PC-3 (cell line): ENCODE measurements at regions not wholly inside any gene's neighbourhood (a gene's known extent, or its start where the extent isn't known, plus 50 kb on each side); places are given as distances from the start of the nearest gene placed in this dataset.

Source experiments
- ATAC-seq: fragments of 200-7000 bp; cut with Tn5 transposase; 2 replicates; pipeline ENCODE4 v1.9.1; 2020; ENCODE audit warnings: mild to moderate bottlenecking, moderate library complexity
- BruUV-seq: library from RNA; stranded (reverse); fragments of 400-500 nt; replicated peaks from 2 replicates; lab custom pipeline; 2021; lab: Mats Ljungman, UMichigan
- CTCF ChIA-PET: fragments of 300-600 bp; sonication (Branson Sonifier 250); formaldehyde crosslinking; loops from one replicate; lab custom pipeline; 2022; ENCODE audit warnings: antibody characterized with exemption; lab: Charles Lee
- POLR2A ChIA-PET: fragments of 300-600 bp; sonication (Branson Sonifier 250); formaldehyde crosslinking; loops from one replicate; lab custom pipeline; 2022; ENCODE audit warnings: antibody characterized with exemption; ENCODE audit not compliant: unreplicated experiment; lab: Charles Lee
- DNase-seq: peaks from one replicate; pipeline ENCODE4 v3.0.0-alpha.2; 2015
- H2AFZ ChIP-seq: fragments of 300-600 bp; sonication (generic); 2 replicates; pipeline ENCODE4 v1.6.0; 2016; ENCODE audit warnings: antibody characterized with exemption, low read length
- H3F3A ChIP-seq: fragments of 300-600 bp; sonication (generic); one replicate; pipeline ENCODE4 v1.6.0; 2017; ENCODE audit warnings: antibody characterized with exemption, low read length, control low read depth, mild to moderate bottlenecking; ENCODE audit not compliant: unreplicated experiment
- H3K27ac ChIP-seq: fragments of 300-600 bp; sonication (generic); 2 replicates; pipeline ENCODE4 v1.5.1; 2016; ENCODE audit warnings: mild to moderate bottlenecking, low read length
- H3K27me3 ChIP-seq: fragments of 300-600 bp; sonication (generic); 2 replicates; pipeline ENCODE4 v1.6.1; 2016; ENCODE audit warnings: low read length, mixed read lengths
- H3K36me3 ChIP-seq: fragments of 300-600 bp; sonication (generic); 2 replicates; pipeline ENCODE4 v1.6.1; 2016; ENCODE audit warnings: low read depth, mixed run types, low read length, mixed read lengths
- H3K4me1 ChIP-seq: fragments of 300-600 bp; sonication (generic); 2 replicates; pipeline ENCODE4 v1.5.1; 2016; ENCODE audit warnings: low read length; ENCODE audit not compliant: insufficient read depth
- H3K4me2 ChIP-seq: fragments of 300-600 bp; sonication (generic); 2 replicates; pipeline ENCODE4 v1.6.0; 2016; ENCODE audit warnings: low read length
- H3K4me3 ChIP-seq: fragments of 300-600 bp; sonication (generic); 2 replicates; pipeline ENCODE4 v1.5.1; 2016; ENCODE audit warnings: mild to moderate bottlenecking, low read length, mixed read lengths
- H3K79me2 ChIP-seq: fragments of 300-600 bp; sonication (generic); 2 replicates; pipeline ENCODE4 v1.6.1; 2017; ENCODE audit warnings: low read length, mixed read lengths
- H3K9ac ChIP-seq: fragments of 300-600 bp; sonication (generic); 2 replicates; pipeline ENCODE4 v1.6.0; 2016; ENCODE audit warnings: mild to moderate bottlenecking, low read length
- H3K9me2 ChIP-seq: fragments of 300-600 bp; sonication (generic); replicated peaks from 2 replicates; pipeline ENCODE4 v1.6.1; 2016; ENCODE audit warnings: mixed run types, low read length, mixed read lengths
- H3K9me3 ChIP-seq: fragments of 300-600 bp; sonication (generic); 2 replicates; pipeline ENCODE4 v1.6.1; 2016; ENCODE audit warnings: low read length, mixed read lengths
- H4K20me1 ChIP-seq: fragments of 300-600 bp; sonication (generic); 2 replicates; pipeline ENCODE4 v1.6.1; 2016; ENCODE audit warnings: low read length, mixed read lengths
- CTCF ChIP-seq: fragments of 300-600 bp; sonication (generic); conservative IDR thresholded peaks from 2 replicates; pipeline ENCODE4 v1.5.1; 2017; ENCODE audit warnings: antibody characterized with exemption, low read depth, mild to moderate bottlenecking, low read length
- EZH2 ChIP-seq: fragments of 300-600 bp; sonication (generic); IDR thresholded peaks from one replicate; pipeline ENCODE4 v1.6.1; 2017; ENCODE audit warnings: antibody characterized with exemption, mild to moderate bottlenecking, low read length; ENCODE audit not compliant: unreplicated experiment
- EZH2phosphoT487 ChIP-seq: fragments of 300-600 bp; sonication (generic); IDR thresholded peaks from 2 replicates; pipeline ENCODE4 v1.6.1; 2018; ENCODE audit warnings: mild to moderate bottlenecking, antibody characterized with exemption, low read length, borderline replicate concordance
- intact Hi-C: fragments of 100-400 bp; cut with micrococcal nuclease; formaldehyde crosslinking; loops from 2 replicates; pipeline ENCODE4 v1.9.0; 2023

- intact Hi-C loops: no loop called here
- no peaks in the 10 kb centered on the region for H3K79me2 ChIP-seq
- BruUV-seq: no TSS peak
- no peak for DNase-seq
- H3K4me2 ChIP-seq: no peak overlapping the region
- H3K9me2 ChIP-seq: no peaks in the 10 kb centered on the region
- H3K4me3 ChIP-seq: no peak overlapping the region
- H3K36me3 ChIP-seq: no peaks in the 10 kb centered on the region
- H3K27me3 ChIP-seq: peaks cover 9% of the 10 kb centered on the region; the same call in 1 of the 2 replicates
- POLR2A ChIA-PET: no interaction called here
- H3F3A ChIP-seq: no peaks in the 10 kb centered on the region
- no peaks in the 10 kb centered on the region for H3K4me1 ChIP-seq
- H3K9ac ChIP-seq: no peak overlapping the region
- no peaks in the 10 kb centered on the region for H3K9me3 ChIP-seq
- CTCF ChIA-PET: no interaction called here
- H4K20me1 ChIP-seq: no peaks in the 10 kb centered on the region
- TF ChIP-seq EZH2phosphoT487: no peak
- TF ChIP-seq EZH2: no peak
- no peak for TF ChIP-seq CTCF
- no peak overlapping the region for H3K27ac ChIP-seq
- H2AFZ ChIP-seq: no peak overlapping the region
- no peak for ATAC-seq
Measured at GRCh38 chr4:107509615-107510014, 210.4 kb downstream of the PAPSS1 start.

GRCh38 chr4:107500551-107500950 lies 219.5 kb downstream of the PAPSS1 start:
- ChIA-PET CTCF (no interaction called here), POLR2A (no interaction called here)
- H3K9me2 ChIP-seq: no peaks in the 10 kb centered on the region
- no peak for DNase-seq
- H3F3A ChIP-seq: no peaks in the 10 kb centered on the region
- H2AFZ ChIP-seq: no peak overlapping the region
- H3K79me2 ChIP-seq: no peaks in the 10 kb centered on the region
- H3K36me3 ChIP-seq: no peaks in the 10 kb centered on the region
- TF ChIP-seq EZH2: no peak
- TF ChIP-seq EZH2phosphoT487: no peak
- TF ChIP-seq CTCF: no peak
- no peaks in the 10 kb centered on the region for H3K4me1 ChIP-seq
- H3K4me3 ChIP-seq: no peak overlapping the region
- no peaks in the 10 kb centered on the region for H3K9me3 ChIP-seq
- intact Hi-C loops: no loop called here
- ATAC-seq: no peak
- no peak overlapping the region for H3K4me2 ChIP-seq
- no TSS peak for BruUV-seq
- H3K27me3 ChIP-seq: peaks cover 13% of the 10 kb centered on the region; the same call in 1 of the 2 replicates
- no peaks in the 10 kb centered on the region for H4K20me1 ChIP-seq
- no peak overlapping the region for H3K27ac ChIP-seq
- H3K9ac ChIP-seq: no peak overlapping the region

- BruUV-seq: no TSS peak
- Histone ChIP-seq H4K20me1 (no peaks in the 10 kb centered on the region), H3K79me2 (no peaks in the 10 kb centered on the region), H2AFZ (no peak overlapping the region), H3K9me3 (no peaks in the 10 kb centered on the region), H3K9ac (no peak overlapping the region), H3K4me2 (no peak overlapping the region), H3K27ac (no peak overlapping the region), H3K27me3 (peaks cover 5% of the 10 kb centered on the region; the same call in 1 of the 2 replicates), H3F3A (no peaks in the 10 kb centered on the region), H3K36me3 (no peaks in the 10 kb centered on the region), H3K4me3 (no peak overlapping the region), H3K9me2 (no peaks in the 10 kb centered on the region), H3K4me1 (no peaks in the 10 kb centered on the region)
- no peak for DNase-seq
- POLR2A ChIA-PET: no interaction called here
- TF ChIP-seq CTCF: no peak
- TF ChIP-seq EZH2: no peak
- no peak for TF ChIP-seq EZH2phosphoT487
- no peak for ATAC-seq
- intact Hi-C loops: no loop called here
- CTCF ChIA-PET: interaction anchor here (0.6 kb wide), 1 partner anchor 453 kb away, joined by 3 read pairs; no protein-coding TSS in a partner anchor
Measured at GRCh38 chr4:107497054-107497453, 223.0 kb downstream of the PAPSS1 start.
